ENCODE measurements at regions not wholly inside any gene's neighbourhood (a gene's known extent, or its start where the extent isn't known, plus 50 kb on each side); places are given as distances from the start of the nearest gene placed in this dataset.

GRCh38 chr9:21657966-21658667, 144.3 kb upstream of the MTAP start:
- TF ChIP-seq CTCF (IDR thresholded peaks at IDR 0.05) (no peak), POLR2A (IDR thresholded peaks at IDR 0.05) (no peak)
